Nephron (organoid): ENCODE measurements at regions not wholly inside any gene's neighbourhood (a gene's known extent, or its start where the extent isn't known, plus 50 kb on each side); places are given as distances from the start of the nearest gene placed in this dataset.

ENCODE experiments used
- H3K27ac Mint-ChIP-seq, 3 experiments: 2 replicates each; pipeline ENCODE4 v1.8.0; 2020; ENCODE audit warnings: mixed read lengths in 3 of 3, mild to moderate bottlenecking in 2 of 3, moderate library complexity in 1 of 3
- H3K27me3 Mint-ChIP-seq: 2 replicates; pipeline ENCODE4 v1.8.0; 2021; ENCODE audit warnings: low read depth, mild to moderate bottlenecking, moderate library complexity, mixed read lengths
- H3K36me3 Mint-ChIP-seq: 2 replicates; pipeline ENCODE4 v1.8.0; 2020; ENCODE audit warnings: low read depth, mixed read lengths
- H3K4me1 Mint-ChIP-seq: 2 replicates; pipeline ENCODE4 v1.8.0; 2020; ENCODE audit warnings: mixed read lengths
- H3K4me3 Mint-ChIP-seq, 3 experiments: 2 replicates each; pipeline ENCODE4 v1.8.0; 2020; ENCODE audit warnings: mild to moderate bottlenecking in 3 of 3, mixed read lengths in 3 of 3, moderate library complexity in 2 of 3
- H3K9me3 Mint-ChIP-seq: 2 replicates; pipeline ENCODE4 v1.8.0; 2020; ENCODE audit warnings: mixed read lengths
- CTCF ChIP-seq, 3 experiments: fragments of 200-600 bp; sonication (generic); IDR thresholded peaks; one replicate each; pipeline ENCODE4 v1.5.0; 2021; ENCODE audit warnings: antibody characterized with exemption in 3 of 3; ENCODE audit not compliant: unreplicated experiment in 3 of 3

GRCh38 chrX:118205421-118206395 is 89.1 kb upstream of the KLHL13 start:
- Mint-ChIP-seq H3K27me3 (peaks cover 2% of the 10 kb centered on the region), H3K36me3 (no peaks in the 10 kb centered on the region), H3K4me3 (no peak overlapping the region), H3K4me1 (peaks cover 26% of the 10 kb centered on the region), H3K27ac (peak overlapping the region in 2 of 3 experiments; percentile 79 to 81), H3K9me3 (peaks cover under 1% of the 10 kb centered on the region)
- no peak for TF ChIP-seq CTCF (IDR thresholded peaks at IDR 0.05; ENCODE audit: unreplicated experiment in 3 of 3)

- Mint-ChIP-seq H3K27me3 (peaks cover 3% of the 10 kb centered on the region), H3K27ac (no peak overlapping the region), H3K4me1 (peaks cover 46% of the 10 kb centered on the region), H3K9me3 (no peaks in the 10 kb centered on the region), H3K4me3 (no peak overlapping the region), H3K36me3 (no peaks in the 10 kb centered on the region)
- no peak for TF ChIP-seq CTCF (IDR thresholded peaks at IDR 0.05; ENCODE audit: unreplicated experiment in 3 of 3)
These were observed 91.3 kb upstream of the KLHL13 start for GRCh38 chrX:118207831-118208453.

- Mint-ChIP-seq H3K4me1 (peaks cover 49% of the 10 kb centered on the region), H3K27ac (no peak overlapping the region), H3K9me3 (no peaks in the 10 kb centered on the region), H3K36me3 (no peaks in the 10 kb centered on the region), H3K27me3 (peaks cover 3% of the 10 kb centered on the region), H3K4me3 (no peak overlapping the region)
- no peak for TF ChIP-seq CTCF (IDR thresholded peaks at IDR 0.05; ENCODE audit: unreplicated experiment in 3 of 3)
These were observed 91.9 kb upstream of the KLHL13 start for GRCh38 chrX:118208481-118208880.

- H3K36me3 Mint-ChIP-seq, result no peaks in the 10 kb centered on the region
- peak overlapping the region in 1 of 3 experiments; percentile 39 for H3K4me3 Mint-ChIP-seq
- no peaks in the 10 kb centered on the region for H3K9me3 Mint-ChIP-seq
- H3K27ac Mint-ChIP-seq, result peak overlapping the region; percentile 48 to 94 (median 82)
- peaks cover 3% of the 10 kb centered on the region for H3K27me3 Mint-ChIP-seq
- TF ChIP-seq CTCF (IDR thresholded peaks at IDR 0.05; ENCODE audit: unreplicated experiment in 3 of 3), result no peak
- H3K4me1 Mint-ChIP-seq, result peaks cover 53% of the 10 kb centered on the region
These were observed 95.5 kb upstream of the KLHL13 start for GRCh38 chrX:118211891-118212816.

- Mint-ChIP-seq H3K36me3 (no peaks in the 10 kb centered on the region), H3K4me3 (peak overlapping the region in 1 of 3 experiments; percentile 39), H3K27me3 (peaks cover 3% of the 10 kb centered on the region), H3K4me1 (peaks cover 52% of the 10 kb centered on the region), H3K27ac (peak overlapping the region; percentile 48 to 94 (median 82)), H3K9me3 (no peaks in the 10 kb centered on the region)
- TF ChIP-seq CTCF (IDR thresholded peaks at IDR 0.05; ENCODE audit: unreplicated experiment in 3 of 3), result no peak
These were observed 96.2 kb upstream of the KLHL13 start for GRCh38 chrX:118212817-118213183.
